ENCODE measurements at regions not wholly inside any gene's neighbourhood (a gene's known extent, or its start where the extent isn't known, plus 50 kb on each side); places are given as distances from the start of the nearest gene placed in this dataset.

DNA sequence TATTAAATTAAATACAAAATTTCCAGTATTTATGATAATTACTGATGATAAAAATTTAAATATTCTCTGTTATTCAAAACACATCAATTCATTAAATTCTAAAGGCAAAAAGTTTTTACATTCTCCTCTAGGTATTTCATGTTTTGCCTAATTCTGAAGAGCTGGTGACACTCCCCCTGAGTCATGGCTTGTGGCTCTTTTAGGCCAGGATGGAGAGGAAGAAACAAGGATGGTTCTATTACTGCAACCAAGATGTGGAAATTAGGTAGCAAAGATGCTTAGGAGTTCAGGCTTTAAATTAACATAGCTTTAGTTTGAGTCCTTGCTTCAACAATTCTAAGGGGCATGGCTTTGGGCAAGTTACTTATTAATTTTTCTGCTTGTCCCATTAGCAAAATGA is 1295.8 kb downstream of the EFNA5 start:
- Histone ChIP-seq H3K4me1 (ENCODE audit: control insufficient read depth, extremely low read depth, insufficient read depth, low read length) (peaks cover 5% of the 10 kb centered on the region), H3K27me3 (ENCODE audit: control insufficient read depth, extremely low read depth, insufficient read depth, low read length) (no peaks in the 10 kb centered on the region), H4K20me1 (ENCODE audit: control insufficient read depth, extremely low read depth, insufficient read depth, low read length) (no peaks in the 10 kb centered on the region), H3K4me2 (ENCODE audit: control insufficient read depth, extremely low read depth, insufficient read depth, low read depth, low read length) (no peak overlapping the region), H3K79me2 (ENCODE audit: control insufficient read depth, insufficient read depth, low read length) (no peaks in the 10 kb centered on the region), H3K36me3 (ENCODE audit: control insufficient read depth in 2 of 2, extremely low read depth in 1 of 2, insufficient read depth in 2 of 2, low read length in 2 of 2) (no peaks in the 10 kb centered on the region), H3K9me1 (ENCODE audit: control insufficient read depth, extremely low read depth, insufficient read depth, low read length) (no peaks in the 10 kb centered on the region), H2AFZ (ENCODE audit: control insufficient read depth, low read length) (no peak overlapping the region), H3K27ac (ENCODE audit: control insufficient read depth, insufficient read depth, low read length) (no peak overlapping the region), H3K9ac (ENCODE audit: control insufficient read depth, extremely low read depth, insufficient read depth, low read length) (no peak overlapping the region), H3K9me3 (ENCODE audit: control insufficient read depth, low read depth, low read length) (peaks cover 1% of the 10 kb centered on the region), H3K4me3 (ENCODE audit: control insufficient read depth in 2 of 3, extremely low read depth in 1 of 3, insufficient read depth in 2 of 3, low read depth in 1 of 3, low read length in 3 of 3) (no peak overlapping the region)
- dilution Hi-C loops (cut with MboI; ENCODE audit: extremely low pct_ligation_motif_present, low sequenced_read_pairs): no loop called here
- DNase-seq (ENCODE audit: low read depth, low spot score): no peak
- FAIRE-seq: peak; percentile 17
- TF ChIP-seq CTCF (optimal IDR thresholded peaks at IDR 0.05 in 1 of 3, IDR thresholded peaks at IDR 0.05 in 1 of 3, conservative IDR thresholded peaks at IDR 0.05 in 1 of 3; ENCODE audit: extremely low read depth in 1 of 3, insufficient read depth in 2 of 3, low read length in 3 of 3) (no peak), EZH2 (IDR thresholded peaks at IDR 0.05; ENCODE audit: low read length) (no peak)

GRCh38 chr5:106368021-106368420 is 1302.7 kb downstream of the EFNA5 start:
- no peak overlapping the region for H3K4me2 ChIP-seq (ENCODE audit: control insufficient read depth, extremely low read depth, insufficient read depth, low read depth, low read length)
- no peaks in the 10 kb centered on the region for H3K9me1 ChIP-seq (ENCODE audit: control insufficient read depth, extremely low read depth, insufficient read depth, low read length)
- FAIRE-seq: peak; percentile 67
- peaks cover 1% of the 10 kb centered on the region for H3K9me3 ChIP-seq (ENCODE audit: control insufficient read depth, low read depth, low read length)
- no peaks in the 10 kb centered on the region for H4K20me1 ChIP-seq (ENCODE audit: control insufficient read depth, extremely low read depth, insufficient read depth, low read length)
- no peak overlapping the region for H3K9ac ChIP-seq (ENCODE audit: control insufficient read depth, extremely low read depth, insufficient read depth, low read length)
- TF ChIP-seq EZH2 (IDR thresholded peaks at IDR 0.05; ENCODE audit: low read length): no peak
- dilution Hi-C loops (cut with MboI; ENCODE audit: extremely low pct_ligation_motif_present, low sequenced_read_pairs): no loop called here
- H3K4me3 ChIP-seq (ENCODE audit: control insufficient read depth in 2 of 3, extremely low read depth in 1 of 3, insufficient read depth in 2 of 3, low read depth in 1 of 3, low read length in 3 of 3): no peak overlapping the region
- peak overlapping the region; percentile 12 for H2AFZ ChIP-seq (ENCODE audit: control insufficient read depth, low read length)
- peaks cover 5% of the 10 kb centered on the region for H3K4me1 ChIP-seq (ENCODE audit: control insufficient read depth, extremely low read depth, insufficient read depth, low read length)
- no peaks in the 10 kb centered on the region for H3K79me2 ChIP-seq (ENCODE audit: control insufficient read depth, insufficient read depth, low read length)
- no peak for DNase-seq (ENCODE audit: low read depth, low spot score)
- no peaks in the 10 kb centered on the region for H3K36me3 ChIP-seq (ENCODE audit: control insufficient read depth in 2 of 2, extremely low read depth in 1 of 2, insufficient read depth in 2 of 2, low read length in 2 of 2)
- no peak overlapping the region for H3K27ac ChIP-seq (ENCODE audit: control insufficient read depth, insufficient read depth, low read length)
- H3K27me3 ChIP-seq (ENCODE audit: control insufficient read depth, extremely low read depth, insufficient read depth, low read length): no peaks in the 10 kb centered on the region

- TF ChIP-seq EZH2 (IDR thresholded peaks at IDR 0.05; ENCODE audit: low read length): no peak
- no peak for TF ChIP-seq CTCF (optimal IDR thresholded peaks at IDR 0.05 in 1 of 3, IDR thresholded peaks at IDR 0.05 in 1 of 3, conservative IDR thresholded peaks at IDR 0.05 in 1 of 3; ENCODE audit: extremely low read depth in 1 of 3, insufficient read depth in 2 of 3, low read length in 3 of 3)
- Histone ChIP-seq H3K27ac (ENCODE audit: control insufficient read depth, insufficient read depth, low read length) (no peak overlapping the region), H3K9me3 (ENCODE audit: control insufficient read depth, low read depth, low read length) (peaks cover 1% of the 10 kb centered on the region), H3K79me2 (ENCODE audit: control insufficient read depth, insufficient read depth, low read length) (no peaks in the 10 kb centered on the region), H2AFZ (ENCODE audit: control insufficient read depth, low read length) (peak overlapping the region; percentile 27), H3K27me3 (ENCODE audit: control insufficient read depth, extremely low read depth, insufficient read depth, low read length) (no peaks in the 10 kb centered on the region), H3K4me1 (ENCODE audit: control insufficient read depth, extremely low read depth, insufficient read depth, low read length) (peaks cover 5% of the 10 kb centered on the region), H3K4me3 (ENCODE audit: control insufficient read depth in 2 of 3, extremely low read depth in 1 of 3, insufficient read depth in 2 of 3, low read depth in 1 of 3, low read length in 3 of 3) (no peak overlapping the region), H3K4me2 (ENCODE audit: control insufficient read depth, extremely low read depth, insufficient read depth, low read depth, low read length) (no peak overlapping the region), H3K36me3 (ENCODE audit: control insufficient read depth in 2 of 2, extremely low read depth in 1 of 2, insufficient read depth in 2 of 2, low read length in 2 of 2) (no peaks in the 10 kb centered on the region), H4K20me1 (ENCODE audit: control insufficient read depth, extremely low read depth, insufficient read depth, low read length) (no peaks in the 10 kb centered on the region), H3K9ac (ENCODE audit: control insufficient read depth, extremely low read depth, insufficient read depth, low read length) (no peak overlapping the region), H3K9me1 (ENCODE audit: control insufficient read depth, extremely low read depth, insufficient read depth, low read length) (no peaks in the 10 kb centered on the region)
- dilution Hi-C loops (cut with MboI; ENCODE audit: extremely low pct_ligation_motif_present, low sequenced_read_pairs): no loop called here
- FAIRE-seq: peak; percentile 86
- no peak for DNase-seq (ENCODE audit: low read depth, low spot score)
Observed at GRCh38 chr5:106367281-106367680, 1303.5 kb downstream of the EFNA5 start.
